ENCODE measurements at regions not wholly inside any gene's neighbourhood (a gene's known extent, or its start where the extent isn't known, plus 50 kb on each side); places are given as distances from the start of the nearest gene placed in this dataset.
"Not testable (repeated sequence)": the region's sequence is repeated elsewhere in the genome, so short reads cannot be mapped to it uniquely, and the experiment has no call there.

DNA sequence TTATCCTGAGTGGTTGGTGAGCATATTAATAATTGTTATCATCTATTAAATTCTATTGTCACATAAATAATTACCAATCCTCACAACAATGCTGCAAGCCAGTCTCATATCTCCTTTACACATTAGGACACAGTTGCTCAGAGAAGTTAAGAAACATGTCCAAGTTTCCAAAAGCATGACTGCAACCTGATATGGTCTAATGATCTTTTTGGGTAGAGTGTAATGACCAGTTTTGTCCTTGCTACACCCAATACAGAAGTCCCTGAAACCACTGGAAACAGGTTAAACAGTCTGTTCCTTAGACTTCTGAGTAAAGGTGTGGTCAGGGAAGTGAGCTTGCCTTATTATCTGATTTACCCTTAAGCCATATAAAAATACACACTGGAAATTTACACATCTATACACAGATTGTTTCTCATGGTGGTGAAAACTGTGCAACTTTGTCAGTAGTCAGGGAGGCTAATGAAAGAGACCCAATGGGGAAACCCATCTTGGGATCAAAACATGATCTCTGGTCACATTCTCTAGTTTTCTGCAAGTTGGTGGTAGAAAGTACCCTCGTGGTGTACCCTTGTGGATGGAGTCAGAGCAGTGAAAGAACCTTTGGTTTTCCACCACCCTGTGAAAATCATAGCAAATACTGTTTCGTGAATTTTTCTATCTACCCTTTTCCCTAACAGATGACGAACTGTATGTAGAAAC is 146.0 kb upstream of the KLF12 start:
- no peak for DNase-seq (ENCODE audit: low spot score in 2 of 2)
- no peak for FAIRE-seq

DNA sequence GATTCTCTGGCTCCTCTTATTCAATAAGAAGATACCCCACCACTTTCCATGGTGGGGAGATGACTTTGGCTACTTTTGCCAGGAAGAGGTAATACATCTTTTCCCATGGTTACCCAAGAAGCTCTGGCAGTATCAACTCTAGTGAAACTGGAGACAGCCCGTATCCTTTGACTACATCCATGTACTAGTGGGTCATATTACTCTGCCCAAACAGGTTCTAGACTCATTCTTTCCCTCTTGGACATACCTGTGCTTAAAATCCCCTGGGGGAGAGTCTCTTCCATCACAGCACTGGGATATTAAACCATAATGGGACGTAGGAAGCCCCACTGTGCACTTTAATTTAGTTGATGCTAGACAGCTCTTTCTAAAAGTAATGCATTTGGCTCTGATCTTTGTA is 144.7 kb upstream of the KLF12 start:
- FAIRE-seq: no peak

DNA sequence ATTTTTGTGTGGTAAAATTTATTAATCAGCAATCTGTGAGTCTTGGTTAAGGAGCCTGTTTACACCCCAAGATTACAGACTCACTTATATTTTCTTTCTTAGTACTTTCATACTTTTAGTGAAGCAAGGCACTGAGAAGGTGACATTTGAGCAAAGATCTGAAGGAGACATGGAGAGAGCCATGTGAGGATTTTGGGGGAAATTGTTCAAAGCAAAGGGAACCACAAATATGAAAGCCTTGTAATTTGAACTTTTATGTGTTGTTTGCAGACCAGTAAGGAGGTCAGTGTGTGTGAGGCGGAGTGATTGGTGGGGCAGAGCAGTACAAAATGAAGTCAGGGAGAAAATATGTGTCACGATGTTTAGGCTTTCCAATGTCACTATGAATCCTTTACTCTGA is 140.7 kb upstream of the KLF12 start:
- FAIRE-seq (no peak), DNase-seq (ENCODE audit: low spot score in 2 of 2) (no peak)

More for the DNA sequence above, 144.7 kb upstream of the KLF12 start:
- no peak for DNase-seq (ENCODE audit: low spot score in 2 of 2)

DNA sequence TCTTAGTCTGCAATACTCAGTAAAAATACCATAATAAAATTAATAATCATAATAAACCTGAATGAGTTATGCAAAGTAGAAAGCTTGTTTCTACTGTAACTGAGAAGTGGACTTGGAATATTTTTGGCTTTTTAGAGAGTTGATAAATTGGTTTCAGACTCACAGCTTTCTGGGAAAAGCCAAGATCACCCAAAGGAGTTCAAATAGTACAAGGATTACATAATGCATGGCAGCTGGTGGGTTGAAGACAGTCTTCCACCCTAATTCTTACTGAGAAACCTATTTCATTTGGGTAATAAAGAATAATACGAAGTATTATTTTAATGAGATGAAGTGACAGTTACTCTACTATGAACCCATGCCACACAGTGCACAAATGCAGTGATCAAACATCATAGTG is 139.4 kb upstream of the KLF12 start:
- DNase-seq (ENCODE audit: low spot score in 2 of 2): no peak
- no peak for FAIRE-seq

DNA sequence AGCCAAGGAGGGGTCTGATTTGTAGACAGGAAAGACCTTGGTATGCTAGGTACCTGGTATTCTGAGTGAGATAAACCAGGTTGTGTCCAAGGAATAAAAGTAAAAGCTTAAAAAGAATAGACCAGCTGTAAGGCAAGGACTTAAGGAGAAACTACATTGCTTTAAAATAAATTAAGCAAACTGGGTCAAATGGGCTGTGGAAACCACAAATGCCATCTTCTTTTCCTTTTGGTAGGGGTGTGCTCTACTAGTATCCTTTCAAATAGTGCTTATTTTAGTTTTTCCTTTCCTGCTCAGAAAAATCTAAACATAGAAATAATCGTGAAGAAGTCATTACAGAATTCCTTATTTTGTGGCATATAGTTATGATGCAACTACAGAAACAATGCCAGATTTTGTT is 138.6 kb upstream of the KLF12 start:
- DNase-seq (ENCODE audit: low spot score in 2 of 2) (no peak), FAIRE-seq (no peak)

DNA sequence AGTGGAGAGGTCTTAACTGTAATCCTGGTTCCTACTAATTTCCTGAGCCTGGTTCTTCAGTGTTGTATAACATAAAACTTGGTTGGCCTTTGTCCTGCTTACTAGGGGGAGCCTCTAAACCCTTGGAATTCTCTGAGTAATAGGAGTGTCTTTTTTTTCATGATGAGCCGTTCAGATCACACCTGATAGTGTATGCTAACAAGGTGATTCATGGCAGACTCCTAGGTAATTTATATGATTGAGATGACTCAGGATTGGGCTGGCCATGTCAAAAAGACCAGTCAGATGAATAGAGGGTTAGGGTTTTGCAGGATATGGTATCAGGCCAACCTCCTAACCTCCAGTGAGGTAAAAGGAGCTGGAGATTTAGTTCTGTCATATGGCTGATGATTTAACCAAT is 135.8 kb upstream of the KLF12 start:
- FAIRE-seq: no peak
- no peak for DNase-seq (ENCODE audit: low spot score in 2 of 2)

DNA sequence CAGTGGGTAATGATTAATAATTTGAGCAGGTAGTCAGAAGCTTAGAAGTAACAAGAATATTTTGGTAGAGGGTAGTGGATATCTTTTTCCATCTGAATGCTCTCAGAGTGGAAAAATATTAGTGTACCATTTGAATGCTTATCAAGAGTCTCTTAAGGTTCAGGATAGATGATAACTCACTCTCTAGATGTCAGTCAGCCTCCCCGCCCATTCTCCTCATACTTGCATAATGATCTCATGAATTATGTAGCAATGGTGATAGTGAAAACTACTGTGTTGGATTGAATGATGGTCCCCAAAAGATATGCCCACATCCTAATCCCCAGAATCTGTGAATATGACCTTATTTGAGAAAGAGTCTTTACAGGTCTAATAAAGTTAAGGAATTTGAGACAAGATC is 132.7 kb upstream of the KLF12 start:
- FAIRE-seq (no peak), DNase-seq (ENCODE audit: low spot score in 2 of 2) (no peak)

DNA sequence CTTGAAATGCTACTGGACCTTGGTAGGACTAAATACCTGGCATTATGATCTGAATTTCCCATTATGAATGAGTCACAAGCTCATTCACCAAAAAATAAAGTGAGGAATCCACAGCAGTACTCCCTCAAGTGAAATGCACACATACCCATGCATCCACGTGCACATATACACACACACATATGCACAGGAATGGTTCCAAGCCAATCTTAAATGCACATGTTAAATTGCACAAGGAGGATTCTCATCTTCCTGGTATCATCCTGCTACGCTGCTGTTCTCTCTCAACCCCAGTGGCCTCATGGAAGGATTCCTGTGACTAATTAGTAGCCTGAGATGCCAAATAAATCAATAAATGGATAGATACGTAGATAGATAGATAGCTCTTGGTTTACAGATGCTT is 132.1 kb upstream of the KLF12 start:
- DNase-seq (ENCODE audit: low spot score in 2 of 2) (no peak), FAIRE-seq (no peak)

DNA sequence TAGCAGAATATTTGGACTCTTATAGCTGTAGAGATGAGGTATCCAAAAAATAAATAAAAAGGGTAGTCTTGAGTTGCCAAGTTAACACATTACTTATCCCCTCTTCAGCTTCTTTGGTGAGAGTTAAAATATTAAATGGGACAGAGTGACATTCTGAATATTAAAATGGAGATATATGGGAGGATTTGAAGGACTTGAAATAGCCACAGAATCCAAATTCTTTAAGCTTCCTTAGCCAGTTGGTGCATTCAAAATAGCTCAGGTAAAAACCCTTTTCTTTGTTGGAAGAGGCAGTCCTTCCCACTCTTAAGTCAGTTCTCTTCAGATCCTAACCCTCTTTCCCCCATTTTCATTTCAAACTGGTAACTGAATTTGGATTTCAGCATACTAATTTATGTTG is 130.1 kb upstream of the KLF12 start:
- FAIRE-seq (no peak), DNase-seq (ENCODE audit: low spot score in 2 of 2) (no peak)

DNA sequence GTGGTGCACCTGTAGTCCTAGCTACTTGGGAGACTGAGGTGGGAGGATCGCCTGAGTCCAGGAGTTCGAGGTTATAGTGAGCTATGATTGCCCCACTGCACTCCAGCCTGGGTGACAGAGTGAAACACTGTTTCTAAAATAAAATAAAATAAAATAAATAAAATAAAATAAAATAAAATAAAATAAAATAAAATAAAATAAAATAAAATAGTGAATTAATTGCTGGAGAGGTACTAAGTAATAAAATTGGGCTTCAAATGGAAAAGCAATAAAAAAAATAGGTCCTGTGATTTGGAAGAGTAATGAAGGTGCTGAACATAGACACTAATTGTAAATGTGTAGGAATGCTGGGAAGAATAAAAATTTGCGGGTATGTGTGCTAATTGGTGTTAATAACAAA is 126.2 kb upstream of the KLF12 start:
- DNase-seq (ENCODE audit: low spot score in 2 of 2); FAIRE-seq: not testable (repeated sequence)

DNA sequence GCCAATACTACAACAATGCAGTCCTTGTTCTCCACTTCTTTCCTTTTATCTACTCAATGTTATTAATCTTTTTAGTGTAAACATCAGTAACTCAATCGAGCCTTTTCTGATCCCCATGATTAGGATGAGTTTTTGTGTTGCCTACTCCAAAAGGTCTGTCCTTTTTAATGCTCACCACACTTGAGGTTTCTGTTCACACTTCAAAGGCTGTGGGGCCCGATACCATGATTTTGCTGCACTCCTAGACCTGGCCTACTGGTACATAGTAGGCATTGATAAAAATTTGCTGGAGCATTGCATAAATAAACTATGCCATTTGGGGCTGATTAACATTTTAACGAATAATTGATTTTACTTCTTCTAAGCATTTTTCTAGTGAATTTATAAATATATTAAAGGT is 125.4 kb upstream of the KLF12 start:
- FAIRE-seq (no peak), DNase-seq (ENCODE audit: low spot score in 2 of 2) (no peak)

DNA sequence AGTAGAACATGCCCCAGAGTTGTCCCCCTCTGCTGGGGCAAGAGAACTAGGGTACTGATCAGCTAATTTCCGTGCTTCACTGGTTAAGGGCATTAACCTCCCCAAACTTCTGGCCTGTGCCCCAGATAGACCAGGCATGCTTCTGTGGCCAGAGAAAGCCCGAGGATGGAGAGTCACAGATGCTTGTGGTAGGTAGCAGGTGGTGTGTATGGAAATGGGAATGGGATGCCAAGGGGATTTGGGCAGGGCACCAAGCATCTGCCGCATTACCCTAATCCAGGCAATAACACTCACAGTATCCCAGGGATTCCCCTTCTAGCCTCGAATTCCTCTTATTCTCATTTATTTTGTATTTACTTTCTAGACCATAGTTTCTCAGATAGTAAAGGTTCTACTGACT is 124.8 kb upstream of the KLF12 start:
- FAIRE-seq: no peak
- no peak for DNase-seq (ENCODE audit: low spot score in 2 of 2)

DNA sequence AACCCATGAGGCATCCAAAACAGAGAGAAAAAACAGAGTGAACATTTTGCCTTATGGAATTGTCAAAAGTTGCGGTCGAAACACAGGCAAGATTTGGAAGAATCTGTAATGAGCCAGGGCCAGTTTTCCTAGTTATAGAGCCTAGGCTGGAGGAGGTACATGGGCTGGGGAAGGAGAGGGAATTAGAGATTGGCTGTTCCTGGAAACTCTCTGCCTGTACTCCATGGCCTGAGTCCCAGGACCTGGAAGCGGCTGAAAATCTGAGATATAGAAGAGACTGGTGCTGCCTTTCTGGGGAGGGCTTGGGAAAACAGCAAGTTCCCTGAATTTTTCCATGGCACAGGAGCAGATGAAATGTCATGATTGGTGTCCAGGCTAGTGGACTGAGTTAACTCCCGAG is 122.8 kb upstream of the KLF12 start:
- DNase-seq (ENCODE audit: low spot score in 2 of 2): no peak
- no peak for FAIRE-seq

DNA sequence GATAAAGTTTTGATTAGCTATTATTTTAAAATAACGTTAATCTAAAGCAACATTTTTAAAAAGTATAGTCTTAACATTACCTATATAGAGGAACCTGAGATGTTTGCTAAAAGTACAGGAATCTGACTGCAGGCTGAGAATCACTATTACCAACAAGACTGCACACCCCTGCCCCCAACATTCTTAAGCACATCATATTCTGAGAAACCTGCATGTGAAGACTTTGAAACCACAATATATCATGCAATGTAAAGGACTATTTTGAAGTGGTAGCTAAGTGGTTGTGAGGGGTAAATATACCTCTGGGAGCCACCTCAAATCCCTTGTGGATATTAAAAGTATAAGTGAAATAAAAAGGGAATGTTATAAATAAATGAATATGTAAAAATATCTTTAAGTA is 119.0 kb upstream of the KLF12 start:
- FAIRE-seq (no peak), DNase-seq (ENCODE audit: low spot score in 2 of 2) (no peak)

DNA sequence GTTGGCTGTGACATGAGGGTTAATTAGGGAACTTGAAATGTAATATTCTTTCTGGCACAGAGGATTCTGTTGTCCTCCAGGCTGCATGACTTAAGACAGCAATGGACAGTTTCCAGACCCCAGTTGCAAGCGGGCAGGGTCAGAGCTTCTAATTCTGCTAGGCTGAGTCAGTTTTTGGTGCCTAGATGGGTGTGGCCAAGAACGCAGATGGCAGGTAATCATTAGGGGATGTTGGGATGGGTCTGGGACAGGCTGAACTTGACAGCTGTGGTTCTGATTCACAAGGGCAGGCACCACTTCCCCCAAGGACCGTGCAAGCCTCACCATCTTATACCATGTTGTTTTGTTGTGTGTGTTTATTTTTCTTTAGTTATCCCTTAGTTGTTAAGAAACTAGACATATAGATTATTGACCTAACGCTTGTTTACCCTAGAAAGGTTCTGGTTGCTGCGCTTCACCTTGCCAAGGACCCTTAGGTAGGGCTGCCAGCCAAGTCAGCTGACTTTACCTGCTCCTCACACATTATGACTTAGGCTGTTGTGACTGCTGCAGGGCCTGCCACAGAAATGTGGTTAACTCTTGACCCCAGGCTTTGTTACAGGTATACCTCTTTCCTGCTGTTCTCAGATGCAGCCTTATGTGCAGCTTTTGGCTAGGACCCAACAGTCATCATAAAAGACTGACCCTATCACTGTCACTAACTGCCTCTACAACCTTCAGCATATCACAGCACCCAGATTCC is 117.7 kb upstream of the KLF12 start:
- FAIRE-seq (no peak), DNase-seq (ENCODE audit: low spot score in 2 of 2) (no peak)

DNA sequence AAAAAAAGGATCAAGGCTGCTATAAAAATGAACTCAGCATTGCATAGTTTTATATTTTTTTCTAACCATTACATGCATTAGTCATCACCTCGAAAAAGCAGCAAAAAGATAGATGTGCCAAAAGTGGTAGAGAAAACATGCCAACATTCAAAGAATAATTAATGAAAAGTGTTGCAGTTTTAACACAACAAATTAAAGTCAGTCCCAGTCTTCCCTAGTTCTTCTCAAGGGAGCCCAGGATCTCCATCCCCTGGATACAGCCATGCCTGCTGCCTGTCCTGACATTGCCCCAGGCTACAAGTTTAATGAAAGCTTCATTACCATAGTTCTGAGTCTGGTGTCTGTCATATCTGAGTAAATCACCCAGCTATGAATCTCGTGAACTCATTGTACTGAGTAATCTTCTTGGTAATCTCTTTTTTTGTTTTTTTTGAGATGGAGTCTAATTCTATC is 116.6 kb upstream of the KLF12 start:
- DNase-seq (ENCODE audit: low spot score in 2 of 2) (no peak), FAIRE-seq (no peak)

DNA sequence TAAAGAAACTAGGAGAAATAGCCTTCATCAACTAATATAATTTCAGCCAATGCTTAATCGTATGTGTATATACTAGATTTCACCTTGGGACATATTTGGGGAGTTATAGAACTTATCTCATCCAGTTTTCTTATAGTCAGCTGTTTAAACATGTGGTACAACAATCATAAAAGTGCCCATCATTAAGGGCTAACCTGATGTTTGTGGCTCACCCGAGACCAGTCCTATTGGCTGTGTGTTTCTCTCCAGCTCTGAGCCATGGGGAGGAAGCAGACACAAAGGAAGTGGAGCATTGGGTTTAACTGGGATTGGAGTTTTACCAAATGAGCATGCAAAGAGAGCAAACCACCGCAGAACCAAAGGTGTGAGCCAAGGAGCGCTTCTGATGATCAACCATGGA is 114.3 kb upstream of the KLF12 start:
- no peak for FAIRE-seq
- DNase-seq (ENCODE audit: low spot score in 2 of 2): no peak

DNA sequence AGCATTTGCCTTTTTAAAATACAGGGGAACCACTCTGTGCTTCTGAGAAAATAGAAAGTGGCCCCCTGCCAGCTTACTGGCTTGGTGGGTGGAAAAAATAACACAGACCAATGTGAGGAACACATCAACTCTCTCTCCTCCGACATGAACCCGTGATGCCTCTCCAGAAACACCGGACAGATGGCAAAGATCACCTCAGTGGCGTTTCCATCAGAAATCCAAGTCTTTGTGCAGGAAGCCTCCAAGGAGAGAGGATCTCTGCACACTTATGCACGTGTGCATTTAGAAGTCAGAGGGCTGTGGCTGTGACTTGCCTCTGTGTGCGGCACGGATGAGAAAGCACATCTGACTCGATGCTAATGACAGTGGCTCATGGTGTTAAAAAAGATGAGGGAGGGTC is 112.3 kb upstream of the KLF12 start:
- no peak for DNase-seq (ENCODE audit: low spot score in 2 of 2)
- no peak for FAIRE-seq

DNA sequence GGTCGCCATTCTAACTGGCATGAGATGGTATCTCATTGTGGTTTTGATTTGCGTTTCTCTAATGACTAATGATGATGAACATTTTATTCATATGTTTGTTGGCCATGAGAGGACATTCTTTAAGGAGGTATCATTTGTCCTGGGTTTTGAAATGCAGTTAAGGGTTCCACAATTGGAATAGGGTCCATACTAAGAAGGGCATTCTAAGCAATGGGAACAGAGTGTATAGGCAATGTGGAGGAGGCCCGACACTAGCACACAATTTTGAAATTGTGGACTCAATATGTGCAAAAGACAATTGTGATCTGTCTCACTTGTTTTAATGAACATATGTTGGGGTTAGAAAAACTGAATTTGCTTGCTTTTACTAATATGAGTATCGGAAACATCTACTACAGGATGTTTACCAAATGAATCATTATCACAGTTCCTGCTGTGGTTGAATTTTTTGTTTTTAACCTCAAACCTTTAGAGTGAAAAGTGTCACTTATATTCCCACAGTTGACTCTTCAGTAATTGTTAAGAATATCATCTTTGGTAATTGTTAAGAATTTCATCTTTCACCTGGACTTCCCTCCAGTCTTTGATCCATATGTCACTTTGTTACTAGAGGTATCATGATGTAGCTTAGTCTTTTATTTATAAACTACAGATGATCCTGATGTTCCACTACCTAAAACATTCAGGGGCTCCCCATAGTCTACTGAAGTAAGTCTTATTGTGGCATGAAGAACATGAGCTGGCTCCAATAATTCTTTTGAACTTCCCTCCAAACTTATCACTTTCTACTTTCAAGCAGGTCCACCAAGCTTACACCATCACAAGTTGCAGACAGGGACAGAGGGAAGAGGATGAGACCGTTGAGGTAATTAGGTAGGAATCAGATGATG is 109.7 kb upstream of the KLF12 start:
- FAIRE-seq: no peak
- DNase-seq (ENCODE audit: low spot score in 2 of 2): no peak

DNA sequence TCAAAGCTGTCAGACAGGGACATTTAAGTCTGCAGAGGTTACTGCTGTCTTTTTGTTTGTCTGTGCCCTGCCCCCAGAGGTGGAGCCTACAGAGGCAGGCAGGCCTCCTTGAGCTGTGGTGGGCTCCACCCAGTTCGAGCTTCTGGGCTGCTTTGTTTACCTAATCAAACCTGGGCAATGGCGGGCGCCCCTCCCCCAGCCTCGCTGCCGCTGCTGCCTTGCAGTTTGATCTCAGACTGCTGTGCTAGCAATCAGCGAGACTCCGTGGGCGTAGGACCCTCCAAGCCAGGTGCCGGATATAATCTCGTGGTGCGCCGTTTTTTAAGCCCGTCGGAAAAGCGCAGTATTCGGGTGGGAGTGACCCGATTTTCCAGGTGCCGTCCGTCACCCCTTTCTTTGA is 107.1 kb upstream of the KLF12 start:
- FAIRE-seq; DNase-seq (ENCODE audit: low spot score in 2 of 2): not testable (repeated sequence)

DNA sequence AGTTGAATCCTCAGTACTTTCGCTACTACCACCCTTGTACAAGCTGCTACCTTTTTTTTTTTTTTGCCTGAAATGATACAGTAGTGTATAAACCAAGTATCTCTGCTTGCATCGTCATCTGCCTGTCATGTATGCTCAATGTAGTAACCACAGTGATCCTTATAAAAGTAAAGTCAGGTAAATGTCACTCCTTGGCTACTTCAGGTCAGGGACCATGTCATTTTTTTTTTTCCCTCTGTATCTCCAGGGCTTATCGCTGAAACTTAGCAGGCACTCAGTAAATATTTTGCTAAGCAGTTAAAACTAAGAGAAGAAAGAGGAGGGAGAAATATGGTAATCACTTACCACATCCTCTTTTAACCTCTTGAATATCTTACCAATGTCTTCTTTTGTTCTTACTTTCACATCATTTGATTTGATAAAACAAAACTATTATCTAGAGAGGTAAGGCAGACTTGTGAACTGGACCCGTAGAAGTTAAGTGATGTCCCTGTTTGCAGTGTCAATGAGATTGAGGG is 96.8 kb upstream of the KLF12 start:
- DNase-seq (ENCODE audit: low spot score in 2 of 2): no peak

More for the DNA sequence above, 96.8 kb upstream of the KLF12 start:
- no peak for FAIRE-seq
